ENCODE measurements at regions not wholly inside any gene's neighbourhood (a gene's known extent, or its start where the extent isn't known, plus 50 kb on each side); places are given as distances from the start of the nearest gene placed in this dataset.

GRCh38 chr16:86442703-86443102 is 67.6 kb upstream of the FOXF1 start:
- Mint-ChIP-seq H3K36me3 (no peaks in the 10 kb centered on the region), H3K9me3 (peaks cover 0 to 7% (median 0%) of the 10 kb centered on the region in 7 donors), H3K4me1 (peaks cover 2 to 5% (median 5%) of the 10 kb centered on the region in 3 donors), H3K27ac (no peak overlapping the region), H3K27me3 (peaks cover 34 to 56% (median 35%) of the 10 kb centered on the region in 3 donors), H3K4me3 (no peak overlapping the region)
- no peak for ATAC-seq (ENCODE audit: low read depth in 2 of 2)
- no peak for DNase-seq

- Mint-ChIP-seq H3K9me3 (peaks cover 0 to 9% (median 0%) of the 10 kb centered on the region in 7 donors), H3K4me3 (no peak overlapping the region), H3K27me3 (peaks cover 32 to 51% (median 40%) of the 10 kb centered on the region in 3 donors), H3K36me3 (no peaks in the 10 kb centered on the region), H3K4me1 (peaks cover 2 to 5% (median 5%) of the 10 kb centered on the region in 3 donors), H3K27ac (no peak overlapping the region)
- no peak for ATAC-seq (ENCODE audit: low read depth in 2 of 2)
- no peak for DNase-seq
These were observed 66.7 kb upstream of the FOXF1 start for GRCh38 chr16:86443508-86444147.

- H3K36me3 Mint-ChIP-seq, result no peaks in the 10 kb centered on the region
- H3K4me3 Mint-ChIP-seq, result no peak overlapping the region
- peaks cover 38 to 53% (median 41%) of the 10 kb centered on the region in 3 donors for H3K27me3 Mint-ChIP-seq
- no peak for ATAC-seq (ENCODE audit: low read depth in 2 of 2)
- H3K27ac Mint-ChIP-seq, result no peak overlapping the region
- DNase-seq, result no peak
- H3K4me1 Mint-ChIP-seq, result peaks cover 2 to 5% (median 5%) of the 10 kb centered on the region in 3 donors
- peaks cover 0 to 9% (median 0%) of the 10 kb centered on the region in 7 donors for H3K9me3 Mint-ChIP-seq
These were observed 66.1 kb upstream of the FOXF1 start for GRCh38 chr16:86444261-86444660.

DNA sequence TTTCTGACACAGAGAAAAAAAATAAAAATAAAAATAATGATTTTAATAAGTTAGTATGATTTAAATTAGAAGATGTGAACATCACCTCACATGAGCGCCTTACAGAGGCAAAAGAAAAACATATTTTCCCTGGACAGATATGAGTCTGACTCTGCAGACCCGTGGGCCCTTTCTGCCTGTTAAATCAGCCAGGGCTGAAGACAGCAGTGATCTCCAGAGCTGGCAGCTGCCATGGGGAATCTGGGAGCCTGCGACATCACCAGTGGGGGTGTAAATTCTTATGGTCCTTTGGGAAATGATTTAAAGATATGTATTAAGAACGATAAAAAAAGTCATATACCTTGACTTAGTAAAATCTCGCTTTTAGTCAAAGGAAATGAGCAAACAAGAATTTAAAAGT is 65.7 kb upstream of the FOXF1 start:
- Mint-ChIP-seq H3K36me3 (no peaks in the 10 kb centered on the region), H3K27ac (no peak overlapping the region), H3K4me1 (peaks cover 2 to 5% (median 5%) of the 10 kb centered on the region in 3 donors), H3K27me3 (peaks cover 42 to 57% (median 44%) of the 10 kb centered on the region in 3 donors), H3K4me3 (no peak overlapping the region), H3K9me3 (peaks cover 0 to 9% (median 0%) of the 10 kb centered on the region in 7 donors)
- DNase-seq (no peak), ATAC-seq (ENCODE audit: low read depth in 2 of 2) (no peak)

DNA sequence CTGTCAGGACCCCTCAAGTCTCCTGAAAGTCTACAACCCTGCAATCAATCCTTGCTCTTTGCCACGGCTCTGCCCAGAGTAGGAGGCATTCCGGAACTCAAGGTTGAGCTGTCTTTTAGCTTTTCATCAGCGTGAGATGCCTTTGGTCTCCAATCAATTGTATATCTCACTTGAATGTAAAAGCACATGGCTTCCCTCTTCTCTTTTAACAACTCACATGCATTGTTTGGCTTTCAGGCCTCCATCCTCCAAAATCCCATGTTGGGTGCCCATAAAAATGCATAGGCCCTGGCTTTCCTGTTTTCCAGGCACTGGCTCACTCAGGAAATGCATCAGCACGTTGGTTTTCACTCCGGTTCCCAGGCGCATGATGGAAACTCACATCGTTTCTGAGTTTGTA is 64.0 kb upstream of the FOXF1 start:
- DNase-seq (no peak), ATAC-seq (ENCODE audit: low read depth in 2 of 2) (no peak)
- Mint-ChIP-seq H3K27ac (no peak overlapping the region), H3K9me3 (peaks cover 0 to 16% (median 2%) of the 10 kb centered on the region in 7 donors), H3K27me3 (peaks cover 40 to 65% (median 53%) of the 10 kb centered on the region in 3 donors), H3K36me3 (no peaks in the 10 kb centered on the region), H3K4me3 (no peak overlapping the region), H3K4me1 (peaks cover 2 to 5% (median 5%) of the 10 kb centered on the region in 3 donors)

DNA sequence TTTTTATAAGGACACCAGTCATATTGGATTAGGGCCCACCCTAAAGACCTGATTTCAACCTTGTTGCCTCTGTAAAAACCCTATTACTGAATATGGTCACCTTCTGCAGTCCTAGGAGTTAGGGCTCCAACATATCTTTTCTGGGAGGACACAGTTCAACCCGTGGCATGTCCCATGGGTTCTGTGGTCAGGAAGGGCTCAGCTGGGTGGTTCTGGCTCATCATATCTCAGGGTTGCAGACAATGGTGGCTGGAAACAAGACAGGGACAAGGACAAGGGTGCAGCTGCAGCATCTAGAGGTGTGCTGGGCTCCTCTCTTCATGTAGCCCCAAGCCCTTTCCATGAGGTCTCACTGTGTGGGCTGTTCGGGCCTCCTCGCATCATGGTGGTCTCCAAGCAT is 63.1 kb upstream of the FOXF1 start:
- H3K27ac Mint-ChIP-seq, result no peak overlapping the region
- H3K4me1 Mint-ChIP-seq, result peaks cover 2 to 5% (median 5%) of the 10 kb centered on the region in 3 donors
- no peaks in the 10 kb centered on the region for H3K36me3 Mint-ChIP-seq
- DNase-seq (no peak), ATAC-seq (ENCODE audit: low read depth in 2 of 2) (no peak)
- no peak overlapping the region for H3K4me3 Mint-ChIP-seq
- H3K9me3 Mint-ChIP-seq, result peaks cover 0 to 16% (median 2%) of the 10 kb centered on the region in 7 donors
- H3K27me3 Mint-ChIP-seq, result peaks cover 50 to 64% (median 59%) of the 10 kb centered on the region in 3 donors

- H3K27ac Mint-ChIP-seq, result peak overlapping the region in 1 of 6 donors; percentile 8
- H3K9me3 Mint-ChIP-seq, result peaks cover 0 to 16% (median 2%) of the 10 kb centered on the region in 7 donors
- peaks cover 50 to 54% (median 51%) of the 10 kb centered on the region in 3 donors for H3K27me3 Mint-ChIP-seq
- DNase-seq (no peak), ATAC-seq (ENCODE audit: low read depth in 2 of 2) (no peak)
- H3K4me1 Mint-ChIP-seq, result peaks cover 2 to 4% (median 4%) of the 10 kb centered on the region in 3 donors
- no peaks in the 10 kb centered on the region for H3K36me3 Mint-ChIP-seq
- H3K4me3 Mint-ChIP-seq, result no peak overlapping the region
These were observed 61.9 kb upstream of the FOXF1 start for GRCh38 chr16:86448306-86448890.

- DNase-seq (no peak), ATAC-seq (ENCODE audit: low read depth in 2 of 2) (no peak)
- H3K4me1 Mint-ChIP-seq, result no peaks in the 10 kb centered on the region
- peak overlapping the region in 1 of 6 donors; percentile 44 for H3K27ac Mint-ChIP-seq
- peaks cover 49 to 52% (median 50%) of the 10 kb centered on the region in 3 donors for H3K27me3 Mint-ChIP-seq
- peaks cover 0 to 5% of the 10 kb centered on the region in 2 donors for H3K36me3 Mint-ChIP-seq
- H3K4me3 Mint-ChIP-seq, result no peak overlapping the region
- H3K9me3 Mint-ChIP-seq, result peaks cover 2 to 16% (median 5%) of the 10 kb centered on the region in 7 donors
These were observed 60.8 kb upstream of the FOXF1 start for GRCh38 chr16:86449446-86450095.

DNA sequence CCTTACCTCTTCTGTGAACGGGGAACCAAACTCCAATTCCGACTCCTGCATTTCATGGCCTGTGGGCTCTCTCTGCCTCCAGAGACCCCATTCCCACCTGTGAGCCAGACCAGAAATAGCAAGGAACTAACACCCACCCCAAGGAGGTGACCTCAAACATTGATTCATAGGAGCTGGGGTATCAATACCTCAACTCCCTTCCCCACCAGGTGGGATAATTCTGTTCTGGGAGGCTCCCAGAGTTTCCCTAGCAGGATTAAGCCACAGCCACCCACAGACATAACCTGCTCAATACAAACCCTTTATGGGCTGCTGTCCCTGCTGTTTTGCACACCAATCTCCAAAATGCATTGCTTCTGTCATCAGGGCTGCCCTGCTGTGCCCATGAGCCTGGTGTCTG is 59.6 kb upstream of the FOXF1 start:
- Mint-ChIP-seq H3K4me1 (no peaks in the 10 kb centered on the region), H3K9me3 (peaks cover 2 to 16% (median 5%) of the 10 kb centered on the region in 7 donors), H3K4me3 (no peak overlapping the region), H3K36me3 (peaks cover 0 to 5% of the 10 kb centered on the region in 2 donors), H3K27me3 (peaks cover 47 to 49% (median 47%) of the 10 kb centered on the region in 3 donors), H3K27ac (no peak overlapping the region)
- no peak for ATAC-seq (ENCODE audit: low read depth in 2 of 2)
- DNase-seq, result no peak

DNA sequence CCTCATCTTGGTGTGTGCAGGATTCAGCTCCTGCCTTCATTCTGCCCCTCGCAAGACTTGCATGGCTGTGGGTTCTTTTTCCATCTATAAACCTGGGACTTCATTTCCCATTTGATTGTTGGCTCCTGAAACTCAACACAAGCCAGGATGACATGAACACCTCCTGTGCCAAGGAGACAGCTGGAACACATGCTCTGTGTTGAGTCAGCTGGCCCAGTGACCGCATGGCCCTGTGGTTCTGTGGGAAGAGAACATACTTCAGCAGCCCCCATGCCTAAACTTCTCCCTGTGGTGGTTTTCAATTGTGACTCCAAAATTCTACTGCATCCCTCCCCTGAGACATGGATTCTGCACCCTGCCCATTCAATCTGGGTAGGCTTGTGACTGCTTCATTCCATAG is 57.9 kb upstream of the FOXF1 start:
- Mint-ChIP-seq H3K4me3 (no peak overlapping the region), H3K36me3 (peaks cover 0 to 5% of the 10 kb centered on the region in 2 donors), H3K9me3 (peaks cover 2 to 11% (median 5%) of the 10 kb centered on the region in 7 donors), H3K4me1 (no peaks in the 10 kb centered on the region), H3K27me3 (peaks cover 42 to 49% (median 48%) of the 10 kb centered on the region in 3 donors), H3K27ac (no peak overlapping the region)
- no peak for DNase-seq
- ATAC-seq (ENCODE audit: low read depth in 2 of 2), result no peak

- no peak for ATAC-seq (ENCODE audit: low read depth in 2 of 2)
- peaks cover 40 to 64% (median 56%) of the 10 kb centered on the region in 3 donors for H3K27me3 Mint-ChIP-seq
These were observed 55.2 kb upstream of the FOXF1 start for GRCh38 chr16:86455116-86455515.

DNA sequence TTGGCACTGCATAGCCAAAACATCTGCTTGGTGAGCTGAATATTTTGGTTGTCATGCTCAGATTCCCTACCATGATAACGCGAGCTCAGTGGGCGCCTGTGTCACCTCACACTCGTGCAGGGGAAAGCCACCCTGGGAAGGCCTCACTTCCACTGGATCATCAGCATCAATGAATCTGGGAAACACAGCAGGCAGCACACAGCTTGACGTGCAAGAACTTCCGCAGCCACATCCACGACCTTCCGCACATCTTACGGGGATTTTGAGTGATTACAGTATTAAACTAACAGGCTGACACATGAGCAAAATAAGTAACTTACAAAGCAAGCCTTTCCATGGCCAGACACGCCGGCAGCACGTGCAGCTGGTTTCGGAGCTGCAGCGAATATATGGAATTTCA is 54.7 kb upstream of the FOXF1 start:
- Mint-ChIP-seq H3K9me3 (peaks cover 2 to 11% (median 5%) of the 10 kb centered on the region in 7 donors), H3K27ac (no peak overlapping the region), H3K36me3 (peaks cover 0 to 5% of the 10 kb centered on the region in 2 donors), H3K4me3 (no peak overlapping the region), H3K4me1 (no peaks in the 10 kb centered on the region), H3K27me3 (peaks cover 40 to 65% (median 58%) of the 10 kb centered on the region in 3 donors)
- no peak for ATAC-seq (ENCODE audit: low read depth in 2 of 2)
- DNase-seq, result no peak

More at GRCh38 chr16:86455116-86455515, 55.2 kb upstream of the FOXF1 start:
- Mint-ChIP-seq H3K4me1 (no peaks in the 10 kb centered on the region), H3K4me3 (no peak overlapping the region), H3K27ac (no peak overlapping the region), H3K36me3 (peaks cover 0 to 5% of the 10 kb centered on the region in 2 donors), H3K9me3 (peaks cover 3 to 9% (median 5%) of the 10 kb centered on the region in 7 donors)
- DNase-seq, result no peak

GRCh38 chr16:86457501-86458148 is 52.7 kb upstream of the FOXF1 start:
- no peak overlapping the region for H3K4me3 Mint-ChIP-seq
- no peak for DNase-seq
- no peak for ATAC-seq (ENCODE audit: low read depth in 2 of 2)
- H3K4me1 Mint-ChIP-seq, result no peaks in the 10 kb centered on the region
- H3K27me3 Mint-ChIP-seq, result peaks cover 28 to 52% (median 47%) of the 10 kb centered on the region in 3 donors
- peaks cover 0 to 5% of the 10 kb centered on the region in 2 donors for H3K36me3 Mint-ChIP-seq
- H3K27ac Mint-ChIP-seq, result no peak overlapping the region
- peaks cover 2 to 19% (median 8%) of the 10 kb centered on the region in 7 donors for H3K9me3 Mint-ChIP-seq

Data from naive B cell (primary cell).